Small intestine (tissue), 7 donors: ENCODE measurements at regions not wholly inside any gene's neighbourhood (a gene's known extent, or its start where the extent isn't known, plus 50 kb on each side); places are given as distances from the start of the nearest gene placed in this dataset.
"Not testable (repeated sequence)": the region's sequence is repeated elsewhere in the genome, so short reads cannot be mapped to it uniquely, and the experiment has no call there.

Experiments used
- DNase-seq, 2 donors: peaks; one replicate each; pipeline versions ENCODE4 v3.0.0 to v3.0.0-alpha.2; 2013
- FAIRE-seq: peaks from 2 replicates; lab custom pipeline; 2012; peaks lifted over from hg19 to GRCh38; lab: Jason Lieb, UNC
- H3K27ac ChIP-seq, 3 donors: one replicate each; pipeline ENCODE4 v1.5.1; 2013; ENCODE audit warnings: low read length in 2 of 3, mild to moderate bottlenecking in 2 of 3, control low read depth in 1 of 3, inconsistent platforms in 1 of 3, low read depth in 1 of 3, moderate library complexity in 1 of 3
- H3K27me3 ChIP-seq, 3 donors: one replicate each; pipeline ENCODE4 v1.6.1; 2013; ENCODE audit warnings: low read length in 3 of 3, inconsistent platforms in 1 of 3; ENCODE audit not compliant: control insufficient read depth in 3 of 3, insufficient read depth in 3 of 3
- H3K36me3 ChIP-seq, 3 donors: one replicate each; pipeline ENCODE4 v1.6.1; 2013; ENCODE audit warnings: low read length in 3 of 3, inconsistent platforms in 1 of 3, low read depth in 1 of 3, mild to moderate bottlenecking in 1 of 3, moderate library complexity in 1 of 3; ENCODE audit not compliant: control insufficient read depth in 3 of 3, insufficient read depth in 2 of 3
- H3K4me1 ChIP-seq, 3 donors: one replicate each; pipeline ENCODE4 v1.6.1; 2013; ENCODE audit warnings: low read length in 2 of 3, inconsistent platforms in 1 of 3, low read depth in 1 of 3, mild to moderate bottlenecking in 1 of 3, moderate library complexity in 1 of 3; ENCODE audit not compliant: control insufficient read depth in 3 of 3, insufficient read depth in 2 of 3
- H3K4me3 ChIP-seq, 3 donors: one replicate each; pipeline ENCODE4 v1.5.1; 2013; ENCODE audit warnings: low read length in 3 of 3, control low read depth in 1 of 3, inconsistent platforms in 1 of 3, low read depth in 1 of 3, mild to moderate bottlenecking in 1 of 3, moderate library complexity in 1 of 3
- H3K9me3 ChIP-seq, 2 donors: one replicate each; pipeline ENCODE4 v1.6.1; 2013; ENCODE audit warnings: low read depth in 1 of 2, low read length in 1 of 2; ENCODE audit not compliant: control insufficient read depth in 2 of 2, insufficient read depth in 1 of 2
- WGBS, 3 donors: extraction: QIAGEN DNeasy Blood & Tissue Kit; methylation state at CpG; one replicate each; pipeline ENCODE4 v1.1.7; 2013; 5-methylcytosine and 5-hydroxymethylcytosine counted together
- donor health status: healthy with polysubstance abuse.
- donor health status: control.
- donor health status: control.
- donor health status: Bipolar disorder and iron deficiency.
- donor health status: healthy.

DNA sequence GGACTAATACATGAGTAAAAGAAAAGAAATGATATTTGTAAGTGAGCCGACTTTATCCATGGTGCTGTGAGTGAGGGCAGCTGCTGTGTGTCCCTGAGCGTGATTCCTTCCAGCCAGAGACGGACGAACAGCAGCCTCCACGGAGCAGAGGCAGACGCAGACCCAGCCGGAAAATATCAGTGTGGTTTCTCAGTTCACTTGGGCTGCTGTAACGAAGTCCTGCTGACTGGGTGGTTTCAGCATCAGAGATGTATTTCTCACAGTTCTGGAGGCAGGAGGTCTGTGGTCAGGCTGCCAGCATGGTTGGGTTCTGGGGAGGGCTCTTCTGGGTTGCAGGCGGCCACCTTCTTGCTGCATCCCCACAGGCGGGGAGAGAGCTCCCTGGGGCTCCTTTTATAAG lies 375.6 kb downstream of the GLRX3 start:
- Histone ChIP-seq H3K36me3 (no peaks in the 10 kb centered on the region), H3K9me3 (no peaks in the 10 kb centered on the region), H3K27me3 (no peaks in the 10 kb centered on the region), H3K27ac (no peak overlapping the region), H3K4me1 (no peaks in the 10 kb centered on the region), H3K4me3 (no peak overlapping the region)
- no peak for DNase-seq
- no peak for FAIRE-seq
- WGBS, 3 donors: 60 to 78% (median 74%) methylated on average over 10 of the region's 10 CpGs

- H3K4me1 ChIP-seq: no peaks in the 10 kb centered on the region
- WGBS, 3 donors: 54 to 80% (median 60%) methylated on average over 1 of the region's 1 CpG
- no peaks in the 10 kb centered on the region for H3K27me3 ChIP-seq
- DNase-seq: no peak
- H3K9me3 ChIP-seq: no peaks in the 10 kb centered on the region
- H3K4me3 ChIP-seq: no peak overlapping the region
- no peak for FAIRE-seq
- no peak overlapping the region for H3K27ac ChIP-seq
- H3K36me3 ChIP-seq: no peaks in the 10 kb centered on the region
These were observed 376.7 kb downstream of the GLRX3 start for GRCh38 chr10:130512936-130513335.

DNA sequence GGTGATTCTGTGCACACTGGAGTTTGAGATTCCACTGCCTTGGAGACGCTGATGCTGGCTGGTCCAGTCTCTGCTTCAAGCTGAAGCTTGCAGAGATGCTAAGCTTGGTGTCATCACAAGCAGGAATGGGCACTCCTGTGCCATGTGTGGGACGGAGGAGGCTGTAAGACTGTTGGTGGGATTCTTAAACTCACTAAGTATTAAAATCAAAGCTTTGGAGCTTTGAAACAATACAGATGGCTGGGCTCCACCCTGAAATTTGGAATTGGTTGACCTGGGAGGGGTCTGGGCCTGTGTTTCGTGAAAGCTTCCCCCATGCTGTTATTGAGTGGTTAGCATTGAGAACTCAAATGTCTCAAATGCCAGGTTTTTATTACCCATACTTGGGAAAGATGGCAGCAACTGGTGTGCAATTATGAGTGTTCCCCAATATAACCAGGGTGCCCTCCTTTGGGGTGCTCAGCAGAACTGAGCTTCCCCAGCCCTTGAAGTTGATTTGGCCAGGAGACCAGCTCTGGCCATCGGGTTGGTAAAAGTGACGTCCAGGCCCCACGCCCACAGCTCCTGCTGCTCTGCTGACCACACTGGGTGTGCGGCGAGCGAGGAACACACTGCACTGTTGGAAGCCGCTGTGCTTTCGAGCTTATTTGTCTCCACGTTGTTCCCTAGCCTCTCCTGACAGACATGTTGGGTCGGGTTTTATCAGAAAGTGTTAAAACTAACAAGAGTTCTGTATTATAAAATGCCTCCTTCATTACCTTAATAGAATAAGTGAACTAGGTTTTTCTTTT lies 377.7 kb downstream of the GLRX3 start:
- no peaks in the 10 kb centered on the region for H3K36me3 ChIP-seq
- H3K4me3 ChIP-seq: no peak overlapping the region
- H3K4me1 ChIP-seq: no peaks in the 10 kb centered on the region
- H3K9me3 ChIP-seq: no peaks in the 10 kb centered on the region
- 79 to 82% (median 81%) methylated on average over 13 of the region's 13 CpGs for WGBS, 3 donors
- DNase-seq: no peak
- H3K27me3 ChIP-seq: no peaks in the 10 kb centered on the region
- no peak overlapping the region for H3K27ac ChIP-seq
- FAIRE-seq: no peak

- FAIRE-seq: no peak
- 82 to 89% (median 88%) methylated on average over 6 of the region's 6 CpGs for WGBS, 3 donors
These were observed 379.5 kb downstream of the GLRX3 start for GRCh38 chr10:130515670-130516069.

DNA sequence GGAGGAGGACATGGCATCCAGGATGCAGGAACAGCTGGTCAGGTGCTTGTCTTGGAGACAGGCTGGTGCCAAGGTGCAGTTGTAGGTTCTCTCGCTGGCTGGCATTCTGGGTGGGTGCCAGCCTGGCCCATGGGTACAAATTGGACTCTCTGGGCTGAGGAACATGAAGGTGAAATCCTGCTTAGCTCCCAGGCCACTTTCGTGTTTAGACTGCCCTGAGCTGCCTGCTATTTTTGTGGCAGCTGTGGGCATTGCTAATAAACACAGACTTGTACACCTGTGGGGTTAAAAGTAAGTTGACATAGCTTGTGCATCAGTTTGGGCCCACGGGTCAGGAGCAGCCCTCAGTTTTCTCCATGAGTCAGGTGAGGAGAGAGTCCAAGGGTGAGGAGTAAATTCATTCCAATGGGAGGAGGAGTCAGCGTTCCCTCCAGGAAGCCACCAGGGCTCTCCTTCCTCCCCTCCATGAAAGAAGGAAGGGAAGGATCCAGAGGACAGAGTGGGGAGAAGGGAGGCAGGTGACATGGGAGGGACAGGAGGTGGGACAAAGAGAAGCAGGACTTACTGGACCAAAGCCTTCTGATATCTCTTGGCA lies 380.0 kb downstream of the GLRX3 start:
- FAIRE-seq (no peak), DNase-seq (peak in 1 of 2 donors; percentile 57)
- peaks cover 0 to 8% of the 10 kb centered on the region in 2 donors for H3K9me3 ChIP-seq
- WGBS, 3 donors: 43 to 72% (median 48%) methylated on average over 4 of the region's 4 CpGs
- no peak overlapping the region for H3K4me3 ChIP-seq
- no peaks in the 10 kb centered on the region for H3K36me3 ChIP-seq
- H3K27me3 ChIP-seq: peaks cover 0 to 2% (median 0%) of the 10 kb centered on the region in 3 donors
- no peak overlapping the region for H3K27ac ChIP-seq
- H3K4me1 ChIP-seq: no peaks in the 10 kb centered on the region

More at GRCh38 chr10:130515670-130516069, 379.5 kb downstream of the GLRX3 start:
- no peaks in the 10 kb centered on the region for H3K36me3 ChIP-seq
- no peak overlapping the region for H3K4me3 ChIP-seq
- H3K9me3 ChIP-seq: peaks cover 0 to 8% of the 10 kb centered on the region in 2 donors
- H3K27ac ChIP-seq: no peak overlapping the region
- no peaks in the 10 kb centered on the region for H3K4me1 ChIP-seq
- DNase-seq: no peak
- H3K27me3 ChIP-seq: peaks cover 0 to 2% (median 0%) of the 10 kb centered on the region in 3 donors

DNA sequence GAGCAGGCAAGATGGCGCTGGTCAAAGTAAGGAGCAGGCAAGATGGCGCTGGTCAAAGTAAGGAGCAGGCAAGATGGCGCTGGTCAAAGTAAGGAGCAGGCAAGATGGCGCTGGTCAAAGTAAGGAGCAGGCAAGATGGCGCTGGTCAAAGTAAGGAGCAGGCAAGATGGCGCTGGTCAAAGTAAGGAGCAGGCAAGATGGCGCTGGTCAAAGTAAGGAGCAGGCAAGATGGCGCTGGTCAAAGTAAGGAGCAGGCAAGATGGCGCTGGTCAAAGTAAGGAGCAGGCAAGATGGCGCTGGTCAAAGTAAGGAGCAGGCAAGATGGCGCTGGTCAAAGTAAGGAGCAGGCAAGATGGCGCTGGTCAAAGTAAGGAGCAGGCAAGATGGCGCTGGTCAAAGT lies 382.7 kb downstream of the GLRX3 start:
- H3K36me3 ChIP-seq, H3K27ac ChIP-seq, H3K27me3 ChIP-seq, H3K4me3 ChIP-seq, H3K9me3 ChIP-seq, H3K4me1 ChIP-seq, DNase-seq, FAIRE-seq: not testable (repeated sequence)
- 95 to 100% (median 98%) methylated on average over 3 to 5 of the region's 13 CpGs for WGBS, 3 donors

DNA sequence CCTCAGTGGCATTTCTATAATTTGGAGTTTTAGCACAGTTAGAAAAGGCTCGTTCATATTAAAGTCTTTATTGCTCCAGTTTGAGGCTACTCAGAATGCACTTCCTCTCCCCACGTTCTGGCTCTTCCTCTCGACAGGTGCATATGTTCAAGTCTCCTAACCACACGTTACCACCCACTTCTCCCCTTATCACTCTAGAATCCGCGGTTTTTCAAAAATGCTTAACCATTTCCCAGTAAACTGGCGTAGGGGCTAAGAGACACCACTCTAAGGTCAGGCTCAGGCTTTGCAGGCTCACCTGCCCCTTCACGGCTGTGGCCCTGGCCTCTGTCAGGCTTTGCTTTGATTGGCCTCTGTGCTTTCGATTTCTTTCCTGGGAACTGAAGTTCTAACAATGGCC lies 383.6 kb downstream of the GLRX3 start:
- Histone ChIP-seq H3K36me3 (no peaks in the 10 kb centered on the region), H3K4me1 (no peaks in the 10 kb centered on the region), H3K27me3 (peaks cover 0 to 2% (median 0%) of the 10 kb centered on the region in 3 donors), H3K4me3 (no peak overlapping the region), H3K27ac (no peak overlapping the region), H3K9me3 (peaks cover 0 to 8% of the 10 kb centered on the region in 2 donors)
- FAIRE-seq: no peak
- WGBS, 3 donors: 51 to 79% (median 59%) methylated on average over 9 of the region's 9 CpGs
- DNase-seq: no peak

DNA sequence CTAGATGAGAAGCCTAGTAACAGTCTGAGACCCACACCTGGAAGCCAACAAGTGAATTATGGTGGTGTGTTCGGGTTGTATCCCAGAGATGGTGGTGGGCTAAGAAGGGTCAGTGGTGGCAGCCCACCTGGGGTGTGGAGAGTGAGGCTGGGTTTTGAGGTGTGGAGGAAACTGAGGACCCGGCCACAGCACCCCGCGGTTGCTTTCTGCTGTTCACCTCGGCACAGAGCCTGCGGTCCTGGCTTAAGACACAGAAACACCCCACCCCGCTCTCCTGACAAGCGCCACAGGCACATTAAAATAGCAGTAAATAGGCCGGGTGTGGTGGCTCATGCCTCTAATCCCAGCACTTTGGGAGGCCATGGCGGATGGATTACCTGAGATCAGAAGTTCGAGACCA lies 395.1 kb downstream of the GLRX3 start:
- Histone ChIP-seq H3K4me1 (no peaks in the 10 kb centered on the region), H3K27ac (no peak overlapping the region), H3K4me3 (no peak overlapping the region), H3K27me3 (no peaks in the 10 kb centered on the region), H3K9me3 (no peaks in the 10 kb centered on the region), H3K36me3 (no peaks in the 10 kb centered on the region)
- DNase-seq (no peak), FAIRE-seq (no peak)
- 87 to 89% (median 88%) methylated on average over 11 of the region's 11 CpGs for WGBS, 3 donors
